ENCODE measurements at regions not wholly inside any gene's neighbourhood (a gene's known extent, or its start where the extent isn't known, plus 50 kb on each side); places are given as distances from the start of the nearest gene placed in this dataset.

- TF ChIP-seq CTCF (IDR thresholded peaks at IDR 0.05), result no peak
- no peak for TF ChIP-seq POLR2A (IDR thresholded peaks at IDR 0.05)
Observed at GRCh38 chr9:592225-592624, 249.3 kb upstream of the DMRT1 start.

Data from lower leg skin (tissue), 3 donors.